GM19239 (cell line): ENCODE measurements at regions not wholly inside any gene's neighbourhood (a gene's known extent, or its start where the extent isn't known, plus 50 kb on each side); places are given as distances from the start of the nearest gene placed in this dataset.

Experiments
- DNase-seq: peaks from one replicate; pipeline ENCODE4 v3.0.0; 2011; ENCODE audit warnings: low spot score; ENCODE audit not compliant: insufficient read length
- FAIRE-seq: peaks from 2 replicates; lab custom pipeline; 2011; peaks lifted over from hg19 to GRCh38; lab: Jason Lieb, UNC

GRCh38 chr5:173530547-173530946 lies 85.9 kb downstream of the BOD1 start:
- DNase-seq (no peak), FAIRE-seq (no peak)

DNA sequence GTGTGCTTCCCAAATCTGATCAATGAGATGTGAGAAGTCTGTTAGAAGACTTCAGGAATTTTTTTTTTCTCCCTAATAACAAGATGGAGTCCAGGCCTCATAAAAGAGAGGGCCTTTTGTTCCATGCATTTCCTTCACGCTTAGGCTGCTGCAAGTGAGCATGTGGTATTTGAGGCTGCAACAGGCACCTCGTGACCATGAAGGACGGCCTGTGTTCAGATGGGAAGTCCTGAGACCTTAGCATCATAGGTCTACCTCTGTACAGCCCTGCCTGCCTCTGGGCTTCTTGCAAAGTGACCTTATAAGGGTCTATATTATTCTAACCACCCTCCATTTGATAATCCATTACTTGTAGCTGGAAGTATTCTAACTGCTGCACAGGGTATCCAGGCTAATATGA lies 86.6 kb downstream of the BOD1 start:
- no peak for FAIRE-seq
- no peak for DNase-seq

DNA sequence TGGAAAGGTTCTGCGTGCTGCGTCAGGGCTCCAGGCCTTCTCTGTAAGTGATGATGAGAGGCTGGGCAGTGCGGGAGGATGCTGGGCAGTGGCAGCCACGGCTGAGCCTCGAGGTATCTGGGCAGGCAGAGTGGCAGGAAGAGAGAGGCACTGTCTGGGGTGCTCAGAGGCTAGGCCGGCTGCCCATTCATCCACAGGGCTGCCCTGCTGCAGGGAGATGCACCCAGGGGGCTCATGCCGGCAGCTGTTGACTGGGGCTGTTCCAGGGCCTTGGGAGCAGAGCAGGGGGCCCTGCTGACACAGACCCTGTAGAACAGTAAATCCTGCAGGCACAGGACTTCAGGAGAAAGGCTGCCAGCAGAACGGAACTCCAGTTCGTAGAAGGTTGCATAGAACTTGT lies 88.8 kb downstream of the BOD1 start:
- no peak for FAIRE-seq

DNA sequence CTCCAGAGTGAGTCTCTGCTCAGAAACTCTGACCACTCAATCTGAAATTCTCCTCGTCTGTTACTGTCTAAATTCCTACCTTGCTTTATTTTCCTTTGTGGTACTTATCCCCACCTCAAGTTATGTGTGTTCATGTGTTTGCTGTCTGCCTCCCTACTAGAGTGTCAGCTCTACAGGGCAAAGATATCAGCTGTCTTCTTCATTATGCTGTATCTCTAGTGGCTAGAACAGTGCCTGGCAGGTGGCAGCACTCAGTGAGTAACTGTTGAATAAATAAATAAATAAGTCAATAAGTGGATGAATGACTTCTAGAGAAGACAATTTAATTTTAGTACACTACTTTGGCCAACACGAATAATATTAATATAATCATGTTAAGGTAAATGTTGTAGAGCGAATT lies 92.3 kb downstream of the BOD1 start:
- no peak for FAIRE-seq

More for the DNA sequence above, 88.8 kb downstream of the BOD1 start:
- DNase-seq = no peak

GRCh38 chr5:173523388-173523787 lies 93.1 kb downstream of the BOD1 start:
- FAIRE-seq (no peak), DNase-seq (no peak)

More for the DNA sequence above, 92.3 kb downstream of the BOD1 start:
- DNase-seq = no peak

DNA sequence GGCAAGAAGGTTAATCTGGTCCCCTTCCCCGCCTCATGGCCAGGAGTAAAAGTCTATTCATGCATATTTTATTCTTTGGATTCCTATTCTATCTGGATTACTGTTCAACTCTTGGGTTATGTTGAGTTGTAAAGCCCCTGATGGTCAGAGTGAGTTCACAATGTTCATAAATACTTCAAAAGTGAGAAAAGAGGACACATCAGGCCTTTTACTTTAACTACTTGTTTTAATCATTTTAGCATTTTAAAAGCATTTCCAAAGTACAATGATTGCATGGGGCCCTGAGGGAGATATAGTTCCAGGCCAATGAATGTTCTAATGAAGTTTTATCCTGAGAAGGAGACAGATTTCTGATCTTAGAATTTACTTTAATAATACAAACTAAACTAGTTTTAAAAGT lies 93.9 kb downstream of the BOD1 start:
- FAIRE-seq = no peak

DNA sequence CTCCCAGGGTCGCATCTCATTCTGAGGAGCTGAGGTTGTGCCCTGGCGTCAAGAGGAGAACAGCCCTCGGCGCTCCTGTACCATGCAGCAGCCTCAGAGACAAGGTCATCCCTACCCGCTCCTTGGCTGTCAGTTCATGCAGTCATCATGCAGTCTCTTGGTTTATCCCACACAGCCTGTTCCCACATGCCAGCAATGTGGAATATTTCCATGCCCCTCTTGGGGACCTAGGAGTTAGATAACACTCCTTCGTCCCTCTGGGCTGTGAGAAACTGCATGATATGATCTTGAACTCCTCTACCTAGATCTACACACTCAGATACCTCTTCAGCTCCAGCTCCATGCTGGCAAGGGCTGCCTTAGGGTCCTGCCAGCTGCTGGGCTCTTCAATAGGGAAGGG lies 97.6 kb downstream of the BOD1 start:
- FAIRE-seq (no peak), DNase-seq (no peak)

More for the DNA sequence above, 93.9 kb downstream of the BOD1 start:
- no peak for DNase-seq

DNA sequence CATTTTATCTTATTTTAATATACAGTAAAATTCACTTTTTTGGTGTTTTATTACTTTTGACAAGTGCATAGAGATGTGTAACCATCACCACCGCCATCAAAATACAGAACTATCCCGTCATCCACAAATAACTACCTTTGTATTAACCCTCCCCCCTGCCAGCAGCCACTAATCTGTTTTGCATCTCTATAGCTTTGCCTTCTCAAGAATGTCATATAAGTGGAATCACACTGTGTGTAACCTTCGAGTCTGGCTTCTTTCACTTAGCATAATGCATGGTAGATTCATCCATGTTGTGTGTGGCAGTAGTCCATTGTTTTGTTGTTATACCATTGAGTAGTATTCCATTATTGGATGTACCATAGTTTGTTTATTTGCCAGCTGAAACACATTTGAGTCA lies 98.8 kb downstream of the BOD1 start:
- DNase-seq (no peak), FAIRE-seq (no peak)

GRCh38 chr5:173515526-173515925 lies 100.9 kb downstream of the BOD1 start:
- DNase-seq = no peak
- no peak for FAIRE-seq

- FAIRE-seq = no peak
- DNase-seq = no peak
Measured at GRCh38 chr5:173514661-173515060, 101.8 kb downstream of the BOD1 start.

- no peak for FAIRE-seq
Measured at GRCh38 chr5:173513521-173513991, 102.9 kb downstream of the BOD1 start.

GRCh38 chr5:173512637-173513435 lies 103.6 kb downstream of the BOD1 start:
- DNase-seq = no peak

More at GRCh38 chr5:173513521-173513991, 102.9 kb downstream of the BOD1 start:
- DNase-seq = no peak

GRCh38 chr5:173509060-173509459 lies 107.4 kb downstream of the BOD1 start:
- DNase-seq (no peak), FAIRE-seq (no peak)

More at GRCh38 chr5:173512637-173513435, 103.6 kb downstream of the BOD1 start:
- no peak for FAIRE-seq

- FAIRE-seq (no peak), DNase-seq (no peak)
Measured at GRCh38 chr5:173507171-173507570, 109.3 kb downstream of the BOD1 start.

DNA sequence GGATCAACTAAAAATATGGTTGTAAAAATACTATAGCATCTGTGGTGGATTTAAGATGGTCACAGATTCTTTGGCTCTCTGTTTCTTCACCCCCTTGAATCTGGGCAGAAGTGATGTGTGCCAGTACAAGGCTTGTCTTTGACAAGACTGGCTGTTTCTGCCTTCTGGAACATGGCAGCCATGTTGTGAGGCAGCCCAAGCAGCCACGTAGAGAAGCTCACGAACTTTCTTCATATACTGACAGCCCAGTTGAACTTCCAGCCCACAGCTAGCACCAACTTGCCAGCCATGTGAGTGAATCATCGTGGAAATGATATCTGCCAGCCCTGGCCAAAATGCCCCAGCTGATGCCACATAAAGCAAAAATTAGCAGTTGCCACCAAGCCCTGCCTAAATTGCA lies 110.8 kb downstream of the BOD1 start:
- DNase-seq (no peak), FAIRE-seq (no peak)

- FAIRE-seq = no peak
Measured at GRCh38 chr5:173501922-173502321, 114.5 kb downstream of the BOD1 start.

GRCh38 chr5:173501271-173501670 lies 115.2 kb downstream of the BOD1 start:
- DNase-seq = no peak
- no peak for FAIRE-seq

More at GRCh38 chr5:173501922-173502321, 114.5 kb downstream of the BOD1 start:
- no peak for DNase-seq

GRCh38 chr5:173500213-173500560 lies 116.3 kb downstream of the BOD1 start:
- DNase-seq (no peak), FAIRE-seq (no peak)

- FAIRE-seq (no peak), DNase-seq (no peak)
Measured at GRCh38 chr5:173499471-173500212, 116.8 kb downstream of the BOD1 start.

GRCh38 chr5:173498739-173499470 lies 117.5 kb downstream of the BOD1 start:
- no peak for DNase-seq
- no peak for FAIRE-seq

GRCh38 chr5:173498286-173498685 lies 118.2 kb downstream of the BOD1 start:
- no peak for FAIRE-seq
- no peak for DNase-seq
